CD4-positive, CD25-positive, alpha-beta regulatory T cell (primary cell): ENCODE measurements at regions not wholly inside any gene's neighbourhood (a gene's known extent, or its start where the extent isn't known, plus 50 kb on each side); places are given as distances from the start of the nearest gene placed in this dataset.

ENCODE experiments used
- ATAC-seq, 2 donors: fragments of 150-1000 bp; cut with Tn5 transposase; one replicate each; pipeline ENCODE4 v1.10.0; 2021; ENCODE audit warnings: low read depth in 2 of 2, moderate number of reproducible peaks in 2 of 2, moderate library complexity in 1 of 2
- DNase-seq, 3 donors: peaks; one replicate each; pipeline versions ENCODE4 v3.0.0 to v3.0.0-alpha.2; 2012 to 2022; ENCODE audit warnings: mixed read lengths in 1 of 3
- H3K27ac ChIP-seq: one replicate; pipeline ENCODE4 v1.7.0; 2013; ENCODE audit warnings: mild to moderate bottlenecking, low read length; ENCODE audit not compliant: insufficient read depth, poor library complexity, severe bottlenecking
- H3K27me3 ChIP-seq: one replicate; pipeline ENCODE4 v1.7.0; 2013; ENCODE audit warnings: low read length; ENCODE audit not compliant: control insufficient read depth, insufficient read depth
- H3K36me3 ChIP-seq: one replicate; pipeline ENCODE4 v1.7.0; 2013; ENCODE audit warnings: mild to moderate bottlenecking, low read length, moderate library complexity; ENCODE audit not compliant: control insufficient read depth, insufficient read depth
- H3K4me1 ChIP-seq: 2 replicates; pipeline ENCODE4 v1.7.0; 2013; ENCODE audit warnings: mild to moderate bottlenecking, low read length; ENCODE audit not compliant: insufficient read depth, control insufficient read depth, poor library complexity, severe bottlenecking
- H3K4me3 ChIP-seq: one replicate; pipeline ENCODE4 v1.7.0; 2013; ENCODE audit warnings: low read depth, mild to moderate bottlenecking, low read length, moderate library complexity
- H3K9me3 ChIP-seq, 2 experiments: 1 replicate in 1 of 2; 2 replicates in 1 of 2; pipeline ENCODE4 v1.7.0; 2013; ENCODE audit warnings: low read length in 2 of 2, mild to moderate bottlenecking in 1 of 2, moderate library complexity in 1 of 2; ENCODE audit not compliant: control insufficient read depth in 2 of 2
- H3K27ac Mint-ChIP-seq, 3 donors: one replicate each; pipeline ENCODE4 v1.8.0; 2020 to 2022; ENCODE audit warnings: mild to moderate bottlenecking in 3 of 3, mixed read lengths in 3 of 3, moderate library complexity in 2 of 3
- H3K27me3 Mint-ChIP-seq: one replicate; pipeline ENCODE4 v1.8.0; 2022; ENCODE audit warnings: mild to moderate bottlenecking, mixed read lengths
- H3K36me3 Mint-ChIP-seq: one replicate; pipeline ENCODE4 v1.8.0; 2020; ENCODE audit warnings: mixed read lengths
- H3K4me1 Mint-ChIP-seq, 4 donors: one replicate each; pipeline ENCODE4 v1.8.0; 2020 to 2022; ENCODE audit warnings: mixed read lengths in 4 of 4, mild to moderate bottlenecking in 1 of 4
- H3K4me3 Mint-ChIP-seq, 4 donors: one replicate each; pipeline ENCODE4 v1.8.0; 2020 to 2022; ENCODE audit warnings: mild to moderate bottlenecking in 4 of 4, mixed read lengths in 4 of 4, moderate library complexity in 3 of 4
- H3K9me3 Mint-ChIP-seq, 7 donors: one replicate each; pipeline ENCODE4 v1.8.0; 2020 to 2022; ENCODE audit warnings: mixed read lengths in 7 of 7, mild to moderate bottlenecking in 3 of 7, moderate library complexity in 2 of 7

DNA sequence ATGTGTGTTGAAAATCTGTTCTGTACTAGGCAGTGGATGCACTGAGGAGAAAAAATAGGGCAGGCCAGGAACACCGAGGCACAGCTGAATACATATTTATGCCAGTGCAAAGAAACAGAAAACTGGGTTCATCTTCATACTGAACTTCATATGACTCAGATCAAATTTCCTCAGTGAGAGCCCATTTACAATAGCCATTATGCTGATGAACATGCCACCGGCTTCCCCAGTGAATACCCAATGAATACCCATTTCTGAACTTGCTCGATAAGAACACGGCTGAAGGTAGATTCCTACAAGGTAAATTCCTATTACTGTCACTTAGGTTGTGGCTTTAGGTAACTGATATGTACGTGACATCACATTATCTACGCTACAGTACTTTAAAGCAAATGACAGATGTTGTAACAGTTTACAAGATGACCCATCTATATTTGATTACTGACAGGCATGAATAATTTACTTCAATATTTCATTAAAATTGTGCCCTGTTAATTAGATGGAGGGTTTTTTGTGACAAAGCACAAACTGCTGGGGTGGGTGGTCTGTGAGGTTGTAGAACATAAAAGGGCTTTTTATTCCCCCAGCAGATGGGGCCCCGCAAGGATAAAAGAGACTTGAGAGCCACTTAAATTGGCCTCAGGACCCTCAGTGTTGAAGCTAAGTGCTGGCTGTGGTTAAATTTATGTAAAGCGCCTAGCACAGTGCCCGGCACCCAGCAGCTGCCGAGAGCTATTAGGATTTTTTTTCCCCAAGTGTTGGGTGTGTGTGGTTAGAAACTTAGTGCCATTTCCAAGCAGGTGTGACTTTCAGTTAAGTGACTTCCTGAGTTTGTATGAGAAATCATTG lies 264.5 kb downstream of the CD83 start:
- Mint-ChIP-seq H3K27ac (no peak overlapping the region), H3K27me3 (no peaks in the 10 kb centered on the region), H3K36me3 (no peaks in the 10 kb centered on the region), H3K4me3 (no peak overlapping the region), H3K4me1 (no peaks in the 10 kb centered on the region), H3K9me3 (peaks cover 0 to 3% (median 0%) of the 10 kb centered on the region in 7 donors)
- DNase-seq (no peak), ATAC-seq (no peak)
- Histone ChIP-seq H3K27ac (no peak overlapping the region), H3K27me3 (no peaks in the 10 kb centered on the region), H3K36me3 (no peaks in the 10 kb centered on the region), H3K9me3 (no peaks in the 10 kb centered on the region), H3K4me1 (no peaks in the 10 kb centered on the region), H3K4me3 (no peak overlapping the region)

DNA sequence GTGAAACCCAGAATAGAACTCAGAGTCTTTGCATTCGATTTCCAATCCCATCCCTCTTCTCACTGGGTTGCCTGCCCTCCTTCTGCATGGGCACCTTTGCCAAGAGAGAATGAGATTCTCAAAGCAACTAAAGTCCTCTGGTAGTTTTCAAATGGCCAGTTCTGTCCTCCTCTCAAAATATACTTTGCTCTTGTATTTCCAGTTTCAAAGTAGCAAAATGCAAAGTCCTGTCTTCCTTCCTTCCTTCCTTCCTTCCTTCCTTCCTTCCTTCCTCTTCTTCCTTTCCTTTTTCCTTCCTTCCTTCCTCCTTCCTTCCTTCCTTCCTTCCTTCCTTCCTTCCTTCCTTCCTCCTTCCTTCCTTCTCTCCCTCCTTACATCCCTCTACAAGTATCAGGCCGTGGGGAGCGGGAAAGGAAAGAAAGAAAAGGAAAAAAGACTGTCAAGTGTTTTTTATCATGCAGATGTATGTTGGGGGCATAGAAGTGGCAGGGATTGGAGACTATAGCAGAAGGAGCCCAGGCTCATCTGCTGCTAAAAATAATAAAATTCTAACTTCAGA lies 265.2 kb downstream of the CD83 start:
- H3K36me3 Mint-ChIP-seq = no peaks in the 10 kb centered on the region
- H3K27me3 ChIP-seq = no peaks in the 10 kb centered on the region
- no peak overlapping the region for H3K4me3 ChIP-seq
- no peaks in the 10 kb centered on the region for H3K9me3 ChIP-seq
- no peak overlapping the region for H3K4me3 Mint-ChIP-seq
- no peaks in the 10 kb centered on the region for H3K4me1 ChIP-seq
- no peak for DNase-seq
- H3K4me1 Mint-ChIP-seq = no peaks in the 10 kb centered on the region
- H3K9me3 Mint-ChIP-seq = peaks cover 0 to 3% (median 0%) of the 10 kb centered on the region in 7 donors
- no peaks in the 10 kb centered on the region for H3K27me3 Mint-ChIP-seq
- ATAC-seq = no peak
- H3K27ac ChIP-seq = no peak overlapping the region
- H3K36me3 ChIP-seq = no peaks in the 10 kb centered on the region
- no peak overlapping the region for H3K27ac Mint-ChIP-seq

DNA sequence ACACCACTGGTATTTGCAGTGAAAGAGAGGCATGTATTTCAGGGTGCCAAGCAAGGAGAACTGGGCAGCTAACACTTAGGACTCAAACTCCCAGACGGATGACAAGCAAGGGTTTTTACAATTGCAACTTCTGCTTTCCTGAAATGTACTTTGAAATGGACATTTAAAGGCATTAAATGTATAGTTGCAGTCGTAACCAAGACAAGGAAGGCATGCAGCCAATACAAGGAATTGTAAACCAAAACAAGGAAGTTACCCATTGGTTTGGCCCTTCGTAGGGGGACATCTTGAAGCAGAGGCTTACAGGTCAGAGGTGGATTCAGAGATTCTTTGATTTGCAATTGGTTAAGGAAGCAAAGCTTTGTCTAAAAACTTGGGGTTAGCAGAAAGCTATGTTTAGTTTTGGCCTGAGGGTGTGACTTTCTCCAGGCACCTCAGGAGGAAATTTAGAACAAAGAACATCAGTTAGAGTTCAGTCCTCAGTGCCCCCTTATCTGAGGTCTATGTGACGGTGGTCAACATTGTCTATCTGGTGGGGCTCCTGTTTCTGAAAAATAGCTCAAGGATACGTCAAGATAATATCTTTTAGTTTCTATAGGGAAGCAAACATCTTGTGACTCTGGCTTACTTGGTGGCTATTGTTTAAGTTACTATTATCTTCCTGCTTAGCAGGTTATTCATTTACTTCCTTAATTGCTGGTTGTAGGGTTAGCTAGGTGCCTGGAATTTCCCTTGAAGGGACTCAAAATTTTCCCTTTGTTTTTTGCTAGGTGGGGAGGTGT lies 266.0 kb downstream of the CD83 start:
- Histone ChIP-seq H3K27me3 (no peaks in the 10 kb centered on the region), H3K4me1 (no peaks in the 10 kb centered on the region), H3K36me3 (no peaks in the 10 kb centered on the region), H3K4me3 (no peak overlapping the region), H3K9me3 (no peaks in the 10 kb centered on the region), H3K27ac (no peak overlapping the region)
- no peak overlapping the region for H3K27ac Mint-ChIP-seq
- H3K4me1 Mint-ChIP-seq = no peaks in the 10 kb centered on the region
- no peaks in the 10 kb centered on the region for H3K36me3 Mint-ChIP-seq
- no peaks in the 10 kb centered on the region for H3K27me3 Mint-ChIP-seq
- ATAC-seq = no peak
- H3K4me3 Mint-ChIP-seq = no peak overlapping the region
- H3K9me3 Mint-ChIP-seq = no peaks in the 10 kb centered on the region
- no peak for DNase-seq

DNA sequence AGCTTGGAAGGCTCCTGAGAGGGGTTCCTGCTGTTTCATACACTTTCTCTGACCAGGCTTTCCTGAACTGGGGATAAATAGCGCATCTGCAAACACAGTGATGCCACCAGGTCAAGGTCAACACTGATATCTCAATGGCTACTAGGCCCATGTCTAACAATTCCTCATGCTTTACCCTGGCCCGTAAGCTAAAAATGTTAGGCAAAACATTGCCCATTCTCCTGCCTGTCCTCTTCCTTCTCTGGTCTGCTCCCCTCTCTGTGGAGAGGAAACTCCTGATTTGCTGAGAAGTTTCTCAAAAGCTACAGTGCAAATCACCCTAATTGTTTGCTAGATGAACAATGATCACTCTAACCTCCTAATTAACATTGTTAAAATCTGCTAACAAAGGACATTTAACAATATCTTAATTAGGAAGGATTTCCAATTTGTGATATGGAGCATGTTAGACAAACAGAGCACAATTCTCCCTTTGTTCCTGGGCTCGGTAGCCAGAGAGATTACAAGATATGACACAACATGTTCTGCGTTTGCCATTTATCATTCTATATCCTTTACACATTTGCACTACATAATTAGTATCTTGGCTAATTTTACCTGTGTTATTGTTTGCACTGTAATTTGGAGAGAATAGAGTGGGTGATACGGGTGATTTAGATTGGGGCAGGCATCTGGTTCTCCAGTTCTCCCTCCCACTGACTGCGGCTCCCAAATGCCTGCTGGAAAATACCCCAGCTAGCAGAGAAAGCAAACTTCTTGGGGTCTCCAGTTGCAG lies 266.8 kb downstream of the CD83 start:
- Histone ChIP-seq H3K27ac (no peak overlapping the region), H3K4me1 (no peaks in the 10 kb centered on the region), H3K9me3 (no peaks in the 10 kb centered on the region), H3K36me3 (no peaks in the 10 kb centered on the region), H3K4me3 (no peak overlapping the region), H3K27me3 (no peaks in the 10 kb centered on the region)
- H3K4me1 Mint-ChIP-seq = no peaks in the 10 kb centered on the region
- DNase-seq (no peak), ATAC-seq (no peak)
- no peaks in the 10 kb centered on the region for H3K27me3 Mint-ChIP-seq
- H3K9me3 Mint-ChIP-seq = no peaks in the 10 kb centered on the region
- H3K4me3 Mint-ChIP-seq = no peak overlapping the region
- H3K36me3 Mint-ChIP-seq = no peaks in the 10 kb centered on the region
- H3K27ac Mint-ChIP-seq = no peak overlapping the region

DNA sequence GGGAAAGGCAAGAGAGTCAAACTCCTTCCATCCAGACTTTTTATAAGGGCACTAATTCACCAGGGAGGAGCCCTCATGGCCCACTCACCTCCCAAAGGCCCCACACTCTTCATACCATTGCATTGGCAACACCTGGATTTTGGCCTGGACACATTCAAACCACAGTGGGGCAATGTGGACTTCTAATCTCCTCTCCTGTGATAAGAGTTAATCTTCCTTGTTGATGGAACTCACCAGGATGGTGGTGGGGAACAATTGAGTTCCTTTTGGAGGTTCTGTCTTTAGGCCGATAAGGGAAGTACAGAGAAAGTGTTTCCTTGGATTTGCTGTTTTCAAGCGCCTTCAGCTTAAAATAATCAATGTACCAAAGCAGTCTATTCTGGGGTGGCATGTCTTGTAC lies 268.7 kb downstream of the CD83 start:
- Histone ChIP-seq H3K36me3 (no peaks in the 10 kb centered on the region), H3K4me1 (no peaks in the 10 kb centered on the region), H3K27me3 (no peaks in the 10 kb centered on the region), H3K9me3 (no peaks in the 10 kb centered on the region), H3K27ac (no peak overlapping the region), H3K4me3 (no peak overlapping the region)
- Mint-ChIP-seq H3K9me3 (no peaks in the 10 kb centered on the region), H3K36me3 (no peaks in the 10 kb centered on the region), H3K27ac (no peak overlapping the region), H3K27me3 (no peaks in the 10 kb centered on the region), H3K4me3 (no peak overlapping the region), H3K4me1 (no peaks in the 10 kb centered on the region)
- ATAC-seq = no peak
- DNase-seq = no peak

DNA sequence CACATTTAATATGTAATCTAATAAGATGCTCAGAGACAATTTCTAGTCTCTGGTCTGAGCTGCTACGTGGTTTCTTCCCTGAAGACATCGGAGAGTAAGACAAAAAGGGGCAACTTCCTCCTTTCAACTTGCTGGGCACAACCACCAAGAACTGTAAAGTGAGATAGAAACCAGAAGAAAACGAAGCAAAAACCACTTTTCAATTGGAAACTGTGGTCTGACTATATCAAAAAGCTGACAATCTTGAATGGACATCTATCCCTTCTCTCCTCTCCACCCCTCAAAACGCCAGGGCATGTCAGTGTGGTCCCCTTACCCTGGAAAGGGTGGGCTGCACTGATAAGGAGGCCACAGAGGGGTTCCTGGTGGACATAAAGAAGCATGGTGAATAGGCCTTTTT lies 269.1 kb downstream of the CD83 start:
- no peak for DNase-seq
- Histone ChIP-seq H3K27ac (no peak overlapping the region), H3K9me3 (no peaks in the 10 kb centered on the region), H3K36me3 (no peaks in the 10 kb centered on the region), H3K4me1 (no peaks in the 10 kb centered on the region), H3K4me3 (no peak overlapping the region), H3K27me3 (no peaks in the 10 kb centered on the region)
- no peak for ATAC-seq
- Mint-ChIP-seq H3K36me3 (no peaks in the 10 kb centered on the region), H3K27me3 (no peaks in the 10 kb centered on the region), H3K27ac (no peak overlapping the region), H3K4me3 (no peak overlapping the region), H3K4me1 (no peaks in the 10 kb centered on the region), H3K9me3 (no peaks in the 10 kb centered on the region)

DNA sequence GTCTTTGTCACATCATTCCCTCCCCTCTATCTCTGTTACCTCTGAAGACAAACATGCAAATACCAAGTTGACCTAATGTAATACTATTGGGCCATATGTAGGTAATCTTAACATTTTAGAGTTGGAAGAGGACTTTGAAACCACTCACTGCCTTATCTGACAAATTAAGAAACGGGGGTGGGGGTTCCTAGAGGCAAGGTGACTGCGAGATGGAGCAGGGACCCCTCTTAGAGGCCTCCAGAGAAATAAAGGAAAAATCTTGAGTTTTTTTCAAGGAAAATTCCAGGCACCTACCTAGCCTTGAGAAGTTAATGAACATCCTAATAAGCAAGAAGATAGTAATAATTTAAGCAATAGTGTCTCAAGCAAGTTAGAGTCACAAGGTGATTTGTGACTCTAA lies 270.8 kb downstream of the CD83 start:
- Histone ChIP-seq H3K9me3 (no peaks in the 10 kb centered on the region), H3K36me3 (no peaks in the 10 kb centered on the region), H3K4me3 (no peak overlapping the region), H3K27ac (no peak overlapping the region), H3K4me1 (no peaks in the 10 kb centered on the region), H3K27me3 (no peaks in the 10 kb centered on the region)
- H3K27ac Mint-ChIP-seq = no peak overlapping the region
- H3K9me3 Mint-ChIP-seq = no peaks in the 10 kb centered on the region
- no peak for DNase-seq
- H3K4me3 Mint-ChIP-seq = no peak overlapping the region
- H3K36me3 Mint-ChIP-seq = no peaks in the 10 kb centered on the region
- no peak for ATAC-seq
- peaks cover 4% of the 10 kb centered on the region for H3K27me3 Mint-ChIP-seq
- no peaks in the 10 kb centered on the region for H3K4me1 Mint-ChIP-seq
